WTC11 (cell line): ENCODE measurements at regions not wholly inside any gene's neighbourhood (a gene's known extent, or its start where the extent isn't known, plus 50 kb on each side); places are given as distances from the start of the nearest gene placed in this dataset.

ENCODE experiments used
- ATAC-seq: fragments of 200-7000 bp; cut with Tn5 transposase; 2 replicates; pipeline ENCODE4 v1.10.0; 2021; ENCODE audit warnings: mild to moderate bottlenecking, moderate library complexity
- CTCF ChIA-PET: fragments of 300-600 bp; sonication (Branson Sonifier 250); formaldehyde crosslinking; loops from one replicate; lab custom pipeline; 2021; ENCODE audit warnings: antibody characterized with exemption; lab: Charles Lee
- POLR2A ChIA-PET: fragments of 350-600 bp; sonication (Branson Sonifier 250); formaldehyde crosslinking; loops from one replicate; lab custom pipeline; 2021; ENCODE audit warnings: antibody characterized with exemption; lab: Charles Lee
- DNase-seq: peaks from one replicate; pipeline ENCODE4 v3.0.0; 2021; ENCODE audit warnings: low spot score
- H3K27ac Mint-ChIP-seq: 2 replicates; pipeline ENCODE4 v1.8.0; 2021; ENCODE audit warnings: mixed read lengths
- H3K27me3 Mint-ChIP-seq: 2 replicates; pipeline ENCODE4 v1.8.0; 2021; ENCODE audit warnings: low read depth, mild to moderate bottlenecking, moderate library complexity, mixed read lengths
- H3K36me3 Mint-ChIP-seq: 2 replicates; pipeline ENCODE4 v1.8.0; 2021; ENCODE audit warnings: mixed read lengths
- H3K4me1 Mint-ChIP-seq: 2 replicates; pipeline ENCODE4 v1.8.0; 2022; ENCODE audit warnings: mixed read lengths
- H3K4me3 Mint-ChIP-seq: 2 replicates; pipeline ENCODE4 v1.8.0; 2021; ENCODE audit warnings: mild to moderate bottlenecking, moderate library complexity, mixed read lengths
- H3K9me3 Mint-ChIP-seq: 2 replicates; pipeline ENCODE4 v1.8.0; 2021; ENCODE audit warnings: mixed read lengths
- CREB1 ChIP-seq: sonication (generic); formaldehyde crosslinking; IDR thresholded peaks from 2 replicates; pipeline ENCODE4 v1.8.0; 2023; ENCODE audit warnings: mild to moderate bottlenecking, missing genetic modification reagents
- CREM ChIP-seq: sonication (generic); formaldehyde crosslinking; IDR thresholded peaks from 2 replicates; pipeline ENCODE4 v1.8.1; 2022; ENCODE audit warnings: mild to moderate bottlenecking, missing genetic modification reagents, moderate library complexity
- ESRRA ChIP-seq: sonication (generic); formaldehyde crosslinking; IDR thresholded peaks from 2 replicates; pipeline ENCODE4 v1.8.1; 2022; ENCODE audit warnings: mild to moderate bottlenecking, missing genetic modification reagents, borderline replicate concordance
- FOXP1 ChIP-seq: sonication (generic); formaldehyde crosslinking; IDR thresholded peaks from 2 replicates; pipeline ENCODE4 v1.8.0; 2022; ENCODE audit warnings: missing genetic modification reagents, mild to moderate bottlenecking, moderate library complexity, borderline replicate concordance
- GTF2I ChIP-seq: fragments of 250-450 bp; sonication (Bioruptor Pico); conservative IDR thresholded peaks from 2 replicates; pipeline ENCODE4 v1.4.0; 2021; ENCODE audit warnings: mild to moderate bottlenecking
- NFE2L1 ChIP-seq: sonication (generic); formaldehyde crosslinking; IDR thresholded peaks from 2 replicates; pipeline ENCODE4 v1.8.1; 2023; ENCODE audit warnings: missing genetic modification reagents
- PRRX2 ChIP-seq: fragments of 250-450 bp; sonication (Bioruptor Pico); IDR thresholded peaks from 2 replicates; pipeline ENCODE4 v1.8.0; 2021; ENCODE audit warnings: mild to moderate bottlenecking
- SMAD3 ChIP-seq: sonication (generic); formaldehyde crosslinking; IDR thresholded peaks from 2 replicates; pipeline ENCODE4 v1.8.0; 2022; ENCODE audit warnings: missing genetic modification reagents, mild to moderate bottlenecking, borderline replicate concordance
- TCF7 ChIP-seq: sonication (generic); formaldehyde crosslinking; IDR thresholded peaks from 2 replicates; pipeline ENCODE4 v1.8.0; 2022; ENCODE audit warnings: mild to moderate bottlenecking, low read depth, missing genetic modification reagents, moderate library complexity
- TEAD4 ChIP-seq: sonication (generic); formaldehyde crosslinking; IDR thresholded peaks from 2 replicates; pipeline ENCODE4 v1.8.0; 2022; ENCODE audit warnings: mild to moderate bottlenecking, missing genetic modification reagents
- TP53 ChIP-seq: sonication (generic); formaldehyde crosslinking; IDR thresholded peaks from 2 replicates; pipeline ENCODE4 v1.8.1; 2023; ENCODE audit warnings: mild to moderate bottlenecking, missing genetic modification reagents
- ZNF138 ChIP-seq: sonication (generic); formaldehyde crosslinking; conservative IDR thresholded peaks from 2 replicates; pipeline ENCODE4 v1.8.1; 2022; ENCODE audit warnings: mild to moderate bottlenecking, moderate library complexity, missing genetic modification reagents
- TF ChIP-seq, protein P1 (sequence below): sonication (generic); formaldehyde crosslinking; IDR thresholded peaks from 2 replicates; pipeline ENCODE4 v1.8.1; 2023; ENCODE audit warnings: mild to moderate bottlenecking, missing genetic modification reagents
- TF ChIP-seq, protein P2 (sequence below): fragments of 250-450 bp; sonication (Bioruptor Pico); IDR thresholded peaks from 2 replicates; pipeline ENCODE4 v1.9.0; 2021; ENCODE audit warnings: mild to moderate bottlenecking
- TF ChIP-seq, protein P3 (sequence below): sonication (generic); formaldehyde crosslinking; conservative IDR thresholded peaks from 2 replicates; pipeline ENCODE4 v1.8.1; 2022; ENCODE audit warnings: mild to moderate bottlenecking, missing genetic modification reagents
- TF ChIP-seq, protein P4 (sequence below): sonication (generic); formaldehyde crosslinking; IDR thresholded peaks from 2 replicates; pipeline ENCODE4 v1.8.1; 2023; ENCODE audit warnings: mild to moderate bottlenecking, missing genetic modification reagents, moderate library complexity
- TF ChIP-seq, protein P5 (sequence below): sonication (generic); formaldehyde crosslinking; IDR thresholded peaks from 2 replicates; pipeline ENCODE4 v1.8.1; 2023; ENCODE audit warnings: mild to moderate bottlenecking, missing genetic modification reagents, borderline replicate concordance
- TF ChIP-seq, protein P6 (sequence below): sonication (generic); formaldehyde crosslinking; IDR thresholded peaks from 2 replicates; pipeline ENCODE4 v1.8.1; 2022; ENCODE audit warnings: mild to moderate bottlenecking, moderate library complexity, missing genetic modification reagents

DNA sequence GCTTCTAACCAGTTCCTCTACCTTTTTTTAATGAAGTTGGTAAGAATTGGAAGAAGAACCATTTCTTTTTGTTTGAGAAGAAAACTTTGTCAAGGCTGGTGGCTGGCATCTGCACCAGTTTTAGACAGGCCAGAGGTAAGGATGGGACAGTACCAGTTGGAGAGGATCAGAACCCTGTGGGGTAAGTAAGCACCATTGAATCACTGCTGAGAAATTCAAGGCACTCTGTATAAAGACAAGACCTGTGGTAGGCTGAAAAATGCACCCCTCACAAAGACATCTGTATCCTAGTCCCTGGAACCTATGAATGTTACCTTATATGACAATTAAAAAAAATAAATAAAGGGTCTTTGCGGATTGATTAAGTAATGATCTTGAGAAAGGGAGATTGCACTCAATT is 166.7 kb upstream of the NRP1 start:
- ChIA-PET CTCF (no interaction called here), POLR2A (no interaction called here)
- peaks cover 19% of the 10 kb centered on the region for H3K9me3 Mint-ChIP-seq
- no peaks in the 10 kb centered on the region for H3K4me1 Mint-ChIP-seq
- no peak for ATAC-seq
- H3K27ac Mint-ChIP-seq: no peak overlapping the region
- peaks cover 10% of the 10 kb centered on the region for H3K36me3 Mint-ChIP-seq
- H3K4me3 Mint-ChIP-seq: no peak overlapping the region
- DNase-seq: no peak
- TF ChIP-seq ZNF138 (no peak), CREB1 (CRISPR knock-in tag) (no peak), TP53 (CRISPR knock-in tag) (no peak), PRRX2 (CRISPR knock-in tag) (no peak), CREM (CRISPR knock-in tag) (no peak), TEAD4 (CRISPR knock-in tag) (no peak), ESRRA (CRISPR knock-in tag) (no peak), FOXP1 (CRISPR knock-in tag) (no peak), GTF2I (CRISPR knock-in tag) (no peak), SMAD3 (CRISPR knock-in tag) (no peak), NFE2L1 (CRISPR knock-in tag) (no peak), TCF7 (CRISPR knock-in tag) (no peak)
- TF ChIP-seq, protein P1, sequence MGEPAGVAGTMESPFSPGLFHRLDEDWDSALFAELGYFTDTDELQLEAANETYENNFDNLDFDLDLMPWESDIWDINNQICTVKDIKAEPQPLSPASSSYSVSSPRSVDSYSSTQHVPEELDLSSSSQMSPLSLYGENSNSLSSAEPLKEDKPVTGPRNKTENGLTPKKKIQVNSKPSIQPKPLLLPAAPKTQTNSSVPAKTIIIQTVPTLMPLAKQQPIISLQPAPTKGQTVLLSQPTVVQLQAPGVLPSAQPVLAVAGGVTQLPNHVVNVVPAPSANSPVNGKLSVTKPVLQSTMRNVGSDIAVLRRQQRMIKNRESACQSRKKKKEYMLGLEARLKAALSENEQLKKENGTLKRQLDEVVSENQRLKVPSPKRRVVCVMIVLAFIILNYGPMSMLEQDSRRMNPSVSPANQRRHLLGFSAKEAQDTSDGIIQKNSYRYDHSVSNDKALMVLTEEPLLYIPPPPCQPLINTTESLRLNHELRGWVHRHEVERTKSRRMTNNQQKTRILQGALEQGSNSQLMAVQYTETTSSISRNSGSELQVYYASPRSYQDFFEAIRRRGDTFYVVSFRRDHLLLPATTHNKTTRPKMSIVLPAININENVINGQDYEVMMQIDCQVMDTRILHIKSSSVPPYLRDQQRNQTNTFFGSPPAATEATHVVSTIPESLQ (CRISPR knock-in tag): no peak
- TF ChIP-seq, protein P2, sequence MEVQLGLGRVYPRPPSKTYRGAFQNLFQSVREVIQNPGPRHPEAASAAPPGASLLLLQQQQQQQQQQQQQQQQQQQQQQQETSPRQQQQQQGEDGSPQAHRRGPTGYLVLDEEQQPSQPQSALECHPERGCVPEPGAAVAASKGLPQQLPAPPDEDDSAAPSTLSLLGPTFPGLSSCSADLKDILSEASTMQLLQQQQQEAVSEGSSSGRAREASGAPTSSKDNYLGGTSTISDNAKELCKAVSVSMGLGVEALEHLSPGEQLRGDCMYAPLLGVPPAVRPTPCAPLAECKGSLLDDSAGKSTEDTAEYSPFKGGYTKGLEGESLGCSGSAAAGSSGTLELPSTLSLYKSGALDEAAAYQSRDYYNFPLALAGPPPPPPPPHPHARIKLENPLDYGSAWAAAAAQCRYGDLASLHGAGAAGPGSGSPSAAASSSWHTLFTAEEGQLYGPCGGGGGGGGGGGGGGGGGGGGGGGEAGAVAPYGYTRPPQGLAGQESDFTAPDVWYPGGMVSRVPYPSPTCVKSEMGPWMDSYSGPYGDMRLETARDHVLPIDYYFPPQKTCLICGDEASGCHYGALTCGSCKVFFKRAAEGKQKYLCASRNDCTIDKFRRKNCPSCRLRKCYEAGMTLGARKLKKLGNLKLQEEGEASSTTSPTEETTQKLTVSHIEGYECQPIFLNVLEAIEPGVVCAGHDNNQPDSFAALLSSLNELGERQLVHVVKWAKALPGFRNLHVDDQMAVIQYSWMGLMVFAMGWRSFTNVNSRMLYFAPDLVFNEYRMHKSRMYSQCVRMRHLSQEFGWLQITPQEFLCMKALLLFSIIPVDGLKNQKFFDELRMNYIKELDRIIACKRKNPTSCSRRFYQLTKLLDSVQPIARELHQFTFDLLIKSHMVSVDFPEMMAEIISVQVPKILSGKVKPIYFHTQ (CRISPR knock-in tag): no peak
- TF ChIP-seq, protein P3, sequence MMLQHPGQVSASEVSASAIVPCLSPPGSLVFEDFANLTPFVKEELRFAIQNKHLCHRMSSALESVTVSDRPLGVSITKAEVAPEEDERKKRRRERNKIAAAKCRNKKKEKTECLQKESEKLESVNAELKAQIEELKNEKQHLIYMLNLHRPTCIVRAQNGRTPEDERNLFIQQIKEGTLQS (CRISPR knock-in tag): no peak
- TF ChIP-seq, protein P4, sequence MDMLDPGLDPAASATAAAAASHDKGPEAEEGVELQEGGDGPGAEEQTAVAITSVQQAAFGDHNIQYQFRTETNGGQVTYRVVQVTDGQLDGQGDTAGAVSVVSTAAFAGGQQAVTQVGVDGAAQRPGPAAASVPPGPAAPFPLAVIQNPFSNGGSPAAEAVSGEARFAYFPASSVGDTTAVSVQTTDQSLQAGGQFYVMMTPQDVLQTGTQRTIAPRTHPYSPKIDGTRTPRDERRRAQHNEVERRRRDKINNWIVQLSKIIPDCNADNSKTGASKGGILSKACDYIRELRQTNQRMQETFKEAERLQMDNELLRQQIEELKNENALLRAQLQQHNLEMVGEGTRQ (CRISPR knock-in tag): no peak
- TF ChIP-seq, protein P5, sequence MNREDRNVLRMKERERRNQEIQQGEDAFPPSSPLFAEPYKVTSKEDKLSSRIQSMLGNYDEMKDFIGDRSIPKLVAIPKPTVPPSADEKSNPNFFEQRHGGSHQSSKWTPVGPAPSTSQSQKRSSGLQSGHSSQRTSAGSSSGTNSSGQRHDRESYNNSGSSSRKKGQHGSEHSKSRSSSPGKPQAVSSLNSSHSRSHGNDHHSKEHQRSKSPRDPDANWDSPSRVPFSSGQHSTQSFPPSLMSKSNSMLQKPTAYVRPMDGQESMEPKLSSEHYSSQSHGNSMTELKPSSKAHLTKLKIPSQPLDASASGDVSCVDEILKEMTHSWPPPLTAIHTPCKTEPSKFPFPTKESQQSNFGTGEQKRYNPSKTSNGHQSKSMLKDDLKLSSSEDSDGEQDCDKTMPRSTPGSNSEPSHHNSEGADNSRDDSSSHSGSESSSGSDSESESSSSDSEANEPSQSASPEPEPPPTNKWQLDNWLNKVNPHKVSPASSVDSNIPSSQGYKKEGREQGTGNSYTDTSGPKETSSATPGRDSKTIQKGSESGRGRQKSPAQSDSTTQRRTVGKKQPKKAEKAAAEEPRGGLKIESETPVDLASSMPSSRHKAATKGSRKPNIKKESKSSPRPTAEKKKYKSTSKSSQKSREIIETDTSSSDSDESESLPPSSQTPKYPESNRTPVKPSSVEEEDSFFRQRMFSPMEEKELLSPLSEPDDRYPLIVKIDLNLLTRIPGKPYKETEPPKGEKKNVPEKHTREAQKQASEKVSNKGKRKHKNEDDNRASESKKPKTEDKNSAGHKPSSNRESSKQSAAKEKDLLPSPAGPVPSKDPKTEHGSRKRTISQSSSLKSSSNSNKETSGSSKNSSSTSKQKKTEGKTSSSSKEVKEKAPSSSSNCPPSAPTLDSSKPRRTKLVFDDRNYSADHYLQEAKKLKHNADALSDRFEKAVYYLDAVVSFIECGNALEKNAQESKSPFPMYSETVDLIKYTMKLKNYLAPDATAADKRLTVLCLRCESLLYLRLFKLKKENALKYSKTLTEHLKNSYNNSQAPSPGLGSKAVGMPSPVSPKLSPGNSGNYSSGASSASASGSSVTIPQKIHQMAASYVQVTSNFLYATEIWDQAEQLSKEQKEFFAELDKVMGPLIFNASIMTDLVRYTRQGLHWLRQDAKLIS (CRISPR knock-in tag): no peak
- TF ChIP-seq, protein P6, sequence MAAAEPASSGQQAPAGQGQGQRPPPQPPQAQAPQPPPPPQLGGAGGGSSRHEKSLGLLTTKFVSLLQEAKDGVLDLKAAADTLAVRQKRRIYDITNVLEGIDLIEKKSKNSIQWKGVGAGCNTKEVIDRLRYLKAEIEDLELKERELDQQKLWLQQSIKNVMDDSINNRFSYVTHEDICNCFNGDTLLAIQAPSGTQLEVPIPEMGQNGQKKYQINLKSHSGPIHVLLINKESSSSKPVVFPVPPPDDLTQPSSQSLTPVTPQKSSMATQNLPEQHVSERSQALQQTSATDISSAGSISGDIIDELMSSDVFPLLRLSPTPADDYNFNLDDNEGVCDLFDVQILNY: no peak
- peaks cover 5% of the 10 kb centered on the region; the same call in 1 of the 2 replicates for H3K27me3 Mint-ChIP-seq
